GM18498 (cell line): ENCODE measurements at regions not wholly inside any gene's neighbourhood (a gene's known extent, or its start where the extent isn't known, plus 50 kb on each side); places are given as distances from the start of the nearest gene placed in this dataset.
A peak's percentile ranks its signal among the peaks of the same experiment; 100 is the strongest.

Experiments used
- ATAC-seq: cut with Tn5 transposase; IDR thresholded peaks from one replicate; pipeline ENCODE4 v1.9.1; 2021; ENCODE audit warnings: mild to moderate bottlenecking, moderate library complexity; ENCODE audit not compliant: unreplicated experiment

DNA sequence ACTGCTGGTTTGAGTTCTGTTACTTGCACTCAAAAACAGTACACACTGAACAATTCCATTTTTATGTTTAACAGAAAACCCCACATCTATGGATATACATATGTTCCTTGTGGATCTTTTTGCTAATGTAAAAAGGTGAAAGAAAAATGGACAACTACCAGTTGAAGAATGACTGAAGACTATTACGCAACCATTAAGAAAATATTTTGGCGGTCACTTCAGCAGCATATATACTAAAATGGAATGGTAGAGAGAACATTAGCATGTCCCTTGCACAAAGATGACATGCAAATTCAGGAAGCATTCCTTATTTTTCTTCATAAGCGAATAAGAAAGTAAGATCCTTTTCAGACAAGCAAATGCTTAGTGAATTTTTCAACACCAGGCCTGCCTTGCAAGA lies 84.6 kb upstream of the FMR1 start:
- ATAC-seq = no peak

GRCh38 chrX:147828719-147829118 lies 83.0 kb upstream of the FMR1 start:
- ATAC-seq = no peak

DNA sequence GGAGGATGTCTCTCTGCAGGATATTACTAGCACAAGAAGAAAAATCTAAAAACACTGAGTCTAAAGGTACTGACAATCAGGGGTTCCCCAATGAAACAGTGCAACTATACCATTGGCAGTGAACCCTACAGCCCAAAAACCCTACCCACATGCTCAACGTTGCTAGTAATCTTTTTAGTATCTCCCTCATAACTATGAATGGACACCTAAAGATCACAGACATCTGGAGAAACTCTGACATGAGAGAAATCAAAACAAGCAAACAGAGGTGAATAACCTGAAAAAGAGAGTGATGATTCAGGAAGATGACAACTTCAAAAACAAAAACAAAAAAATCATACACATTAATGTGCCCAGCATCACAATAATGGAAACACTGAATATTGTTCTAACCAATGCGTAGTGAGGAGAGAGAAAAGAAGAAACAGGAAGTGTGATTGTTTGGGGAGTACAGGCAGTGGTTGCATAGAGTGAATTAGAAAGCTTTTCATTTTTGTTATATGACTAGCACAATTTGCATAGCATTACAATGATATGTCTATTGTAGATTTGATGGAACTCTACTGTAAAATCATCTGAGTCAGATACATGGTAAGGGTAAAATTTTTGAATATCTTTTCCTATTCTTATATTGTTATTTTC lies 78.9 kb upstream of the FMR1 start:
- ATAC-seq = peak; percentile 58

GRCh38 chrX:147838465-147839131 lies 73.1 kb upstream of the FMR1 start:
- no peak for ATAC-seq

DNA sequence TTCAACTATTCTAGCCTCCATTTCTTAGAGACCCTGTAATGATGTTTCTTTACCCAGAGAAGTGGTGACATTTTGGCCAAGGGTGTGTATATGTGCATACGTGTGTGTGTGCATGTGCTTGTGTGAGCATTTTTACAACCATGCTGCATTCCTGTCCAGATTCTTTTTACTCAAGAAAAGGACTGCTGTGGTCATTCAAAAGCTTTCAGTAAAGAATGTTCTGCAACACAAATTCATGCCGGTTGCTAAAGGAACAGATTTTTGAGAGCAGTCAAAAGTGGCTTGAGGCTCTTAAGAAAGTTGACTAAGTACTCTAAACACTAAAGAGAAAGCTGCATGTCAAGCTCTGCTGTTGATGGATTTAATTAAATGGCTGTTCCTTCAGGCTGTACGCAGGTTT lies 65.0 kb upstream of the FMR1 start:
- no peak for ATAC-seq

- no peak for ATAC-seq
Measured at GRCh38 chrX:147847999-147848398, 63.7 kb upstream of the FMR1 start.

GRCh38 chrX:147848543-147849443 lies 62.9 kb upstream of the FMR1 start:
- ATAC-seq = no peak

- ATAC-seq = peak; percentile 71
Measured at GRCh38 chrX:147850875-147851274, 60.8 kb upstream of the FMR1 start.

DNA sequence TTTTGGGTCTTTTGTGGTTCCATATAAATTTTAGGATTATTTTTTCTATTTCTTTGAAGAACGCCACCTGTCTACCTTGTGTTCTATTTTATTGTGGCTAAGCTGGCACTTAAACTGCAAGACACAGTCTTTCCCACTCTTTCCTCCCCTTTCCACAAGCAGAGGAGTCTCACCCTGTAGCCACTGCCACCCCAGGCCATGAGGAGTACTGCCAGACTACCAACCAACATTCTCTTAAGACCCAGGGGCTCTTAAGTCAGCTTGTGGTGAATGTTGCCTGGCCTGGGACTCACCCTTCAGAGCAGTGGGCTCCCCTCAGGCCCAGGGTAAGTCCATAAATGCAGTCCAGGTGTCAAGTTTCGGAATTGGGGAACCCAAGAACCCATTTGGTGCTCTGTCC lies 58.0 kb upstream of the FMR1 start:
- ATAC-seq = no peak

DNA sequence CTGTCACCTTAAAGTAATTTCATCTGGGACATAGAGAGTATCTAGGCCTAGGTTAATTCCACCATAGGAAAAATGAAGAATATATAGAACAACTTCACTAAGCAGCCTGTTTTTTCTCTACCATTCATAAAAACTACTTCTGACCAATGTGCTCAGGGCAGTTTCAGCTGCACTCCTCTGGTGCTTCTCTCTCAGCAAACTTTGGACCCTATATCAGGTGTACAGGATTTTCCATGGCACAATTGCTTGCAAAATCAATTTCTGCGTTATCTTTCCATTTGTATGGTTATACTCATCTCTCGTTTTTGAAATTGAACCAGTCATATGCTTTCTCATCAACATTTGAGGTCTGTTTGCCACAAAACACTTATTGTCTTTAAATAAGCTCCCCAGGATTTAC lies 52.1 kb upstream of the FMR1 start:
- ATAC-seq = no peak
